HCT116 (cell line): ENCODE measurements at regions not wholly inside any gene's neighbourhood (a gene's known extent, or its start where the extent isn't known, plus 50 kb on each side); places are given as distances from the start of the nearest gene placed in this dataset.
"Not testable (repeated sequence)": the region's sequence is repeated elsewhere in the genome, so short reads cannot be mapped to it uniquely, and the experiment has no call there.

Experiments
- ATAC-seq: fragments of 200-7000 bp; cut with Tn5 transposase; 2 replicates; pipeline ENCODE4 v1.9.1; 2020; ENCODE audit warnings: mild to moderate bottlenecking, moderate library complexity
- BruUV-seq: library from RNA; stranded (reverse); fragments of 400-500 nt; replicated peaks from 2 replicates; lab custom pipeline; 2021; lab: Mats Ljungman, UMichigan
- CTCF ChIA-PET: fragments of 300-600 bp; sonication (Branson Sonifier 250); formaldehyde crosslinking; loops from one replicate; lab custom pipeline; 2021; ENCODE audit warnings: antibody characterized with exemption; lab: Charles Lee
- POLR2A ChIA-PET: fragments of 300-600, 350-600 bp; sonication (Branson Sonifier 250); formaldehyde crosslinking; loops from one replicate; lab custom pipeline; 2021; ENCODE audit warnings: antibody characterized with exemption; lab: Charles Lee
- RAD21 ChIA-PET, 2 experiments: fragments of 300-600 bp; sonication (Branson Sonifier 250); formaldehyde crosslinking; loops; one replicate each; lab custom pipeline; 2023; ENCODE audit warnings: low total read pairs in 2 of 2; ENCODE audit not compliant: uncharacterized antibody in 2 of 2, unreplicated experiment in 2 of 2, low non-redundant PET in 1 of 2; lab: Charles Lee
- DNase-seq: peaks from one replicate; pipeline ENCODE4 v3.0.0-alpha.2; 2010; ENCODE audit warnings: low read depth, low spot score
- H2AFZ ChIP-seq: fragments of 200-600 bp; shearing (Covaris generic), sonication (generic); 2 replicates; pipeline ENCODE4 v1.6.1; 2017; ENCODE audit warnings: low read depth, mixed run types, mixed read lengths, antibody characterized with exemption, low read length; ENCODE audit not compliant: poor library complexity, severe bottlenecking
- H3K27ac ChIP-seq: 2 replicates; pipeline ENCODE4 v1.5.1; 2012; ENCODE audit warnings: low read depth, low read length
- H3K27me3 ChIP-seq: fragments of 200-600 bp; sonication (generic); 2 replicates; pipeline ENCODE4 v1.6.1; 2016; ENCODE audit warnings: mixed run types, low read length, mixed read lengths; ENCODE audit not compliant: insufficient read depth
- H3K36me3 ChIP-seq, 2 experiments: fragments of 200-500 bp in 1 of 2; fragments of 200-600 bp in 1 of 2; sonication (Bioruptor generic) in 1 of 2; sonication (generic) in 1 of 2; 2 replicates each; pipeline versions ENCODE4 v1.5.1 to v1.6.1; 2014 to 2016; ENCODE audit warnings: low read length in 2 of 2, inconsistent platforms in 1 of 2, mixed read lengths in 1 of 2, mixed run types in 1 of 2; ENCODE audit not compliant: insufficient read depth in 2 of 2, control insufficient read depth in 1 of 2
- H3K4me1 ChIP-seq, 2 experiments: fragments of 200-600 bp in 1 of 2; sonication (generic) in 1 of 2; 2 replicates each; pipeline versions ENCODE4 v1.5.1 to v1.6.1; 2012 to 2017; ENCODE audit warnings: low read length in 2 of 2, inconsistent platforms in 1 of 2, mild to moderate bottlenecking in 1 of 2, mixed read lengths in 1 of 2, mixed run types in 1 of 2, moderate library complexity in 1 of 2; ENCODE audit not compliant: insufficient read depth in 2 of 2, control insufficient read depth in 1 of 2
- H3K4me2 ChIP-seq: fragments of 200-600 bp; sonication (generic); 2 replicates; pipeline ENCODE4 v1.6.1; 2017; ENCODE audit warnings: mixed run types, low read length, mixed read lengths
- H3K4me3 ChIP-seq, 2 experiments: fragments of 200-600 bp in 1 of 2; sonication (generic) in 1 of 2; replicated peaks in 1 of 2; 2 replicates each; pipeline ENCODE4 v1.5.1; 2011 to 2016; ENCODE audit warnings: low read length in 2 of 2, control low read depth in 1 of 2, low read depth in 1 of 2, mild to moderate bottlenecking in 1 of 2, mixed read lengths in 1 of 2, mixed run types in 1 of 2
- H3K79me2 ChIP-seq: fragments of 200-600 bp; sonication (generic); 2 replicates; pipeline ENCODE4 v1.6.1; 2017; ENCODE audit warnings: mild to moderate bottlenecking, mixed run types, low read length, moderate library complexity, mixed read lengths; ENCODE audit not compliant: insufficient read depth
- H3K9ac ChIP-seq: fragments of 200-600 bp; sonication (generic); 2 replicates; pipeline ENCODE4 v1.6.1; 2016; ENCODE audit warnings: low read length, mixed read lengths
- H3K9me2 ChIP-seq: fragments of 200-600 bp; sonication (generic), shearing (Covaris generic); 2 replicates; pipeline ENCODE4 v1.6.1; 2017; ENCODE audit warnings: mixed run types, mild to moderate bottlenecking, moderate library complexity; ENCODE audit not compliant: insufficient read depth
- H3K9me3 ChIP-seq, 2 experiments: fragments of 200-500 bp in 1 of 2; fragments of 200-600 bp in 1 of 2; sonication (Bioruptor generic) in 1 of 2; sonication (generic) in 1 of 2; 2 replicates each; pipeline ENCODE4 v1.6.1; 2014 to 2017; ENCODE audit warnings: low read length in 2 of 2, mixed read lengths in 2 of 2, inconsistent platforms in 1 of 2, low read depth in 1 of 2, mild to moderate bottlenecking in 1 of 2, mixed run types in 1 of 2, moderate library complexity in 1 of 2; ENCODE audit not compliant: control insufficient read depth in 1 of 2, insufficient read depth in 1 of 2
- H4K20me1 ChIP-seq: fragments of 200-600 bp; sonication (generic), shearing (Covaris generic); 2 replicates; pipeline ENCODE4 v1.6.1; 2017; ENCODE audit warnings: mixed run types, mild to moderate bottlenecking, moderate library complexity; ENCODE audit not compliant: insufficient read depth
- ELF1 ChIP-seq: IDR thresholded peaks from 2 replicates; pipeline ENCODE4 v1.6.1; 2012; ENCODE audit warnings: low read depth, borderline replicate concordance
- TCF7L2 ChIP-seq: IDR thresholded peaks from 2 replicates; pipeline ENCODE4 v1.7.0; 2011; ENCODE audit warnings: borderline replicate concordance, inconsistent platforms; ENCODE audit not compliant: insufficient read depth, insufficient read length; ENCODE audit errors: extremely low read depth
- intact Hi-C: fragments of 100-400 bp; cut with micrococcal nuclease; formaldehyde crosslinking; loops from 2 replicates; pipeline ENCODE4 v1.10.0; 2022

DNA sequence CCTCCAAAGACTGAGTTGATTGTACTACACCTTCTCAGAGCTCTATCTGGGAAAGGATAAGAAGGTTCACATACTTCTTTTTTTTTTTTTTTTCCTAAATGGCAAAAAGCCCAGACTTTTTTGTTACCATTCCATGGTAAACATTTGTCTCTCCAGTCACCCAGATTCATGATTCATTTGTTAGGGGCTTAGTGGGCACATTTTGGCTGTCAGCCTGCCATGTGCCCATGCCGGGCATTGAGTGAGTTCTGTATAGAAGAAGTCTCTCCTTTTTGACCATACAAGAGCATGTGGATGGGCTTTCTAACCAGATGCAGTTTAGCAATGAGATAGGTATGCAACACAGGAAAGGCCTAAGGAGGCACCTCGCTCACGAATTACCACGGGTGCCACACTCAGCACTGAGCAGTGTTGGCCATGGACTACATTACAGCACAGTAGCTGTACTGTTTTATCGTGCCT is 447.5 kb upstream of the HSF2 start:
- no peak for TF ChIP-seq ELF1
- no peak for TF ChIP-seq TCF7L2
- H3K9ac ChIP-seq = no peak overlapping the region
- H3K36me3 ChIP-seq = no peaks in the 10 kb centered on the region
- DNase-seq = no peak
- intact Hi-C loops = no loop called here
- H3K9me3 ChIP-seq = no peaks in the 10 kb centered on the region
- POLR2A ChIA-PET = no interaction called here
- H3K79me2 ChIP-seq = no peaks in the 10 kb centered on the region
- H3K4me1 ChIP-seq = no peaks in the 10 kb centered on the region
- no peaks in the 10 kb centered on the region for H3K27me3 ChIP-seq
- CTCF ChIA-PET = interaction anchor here (0.5 kb wide), 1 partner anchor 9 kb away, joined by 3 read pairs; no protein-coding TSS in a partner anchor
- no peak overlapping the region for H3K4me3 ChIP-seq
- no peak overlapping the region for H3K4me2 ChIP-seq
- no peak overlapping the region for H3K27ac ChIP-seq
- H4K20me1 ChIP-seq = no peaks in the 10 kb centered on the region
- peak overlapping the region; percentile 73 for H2AFZ ChIP-seq
- no TSS peak for BruUV-seq
- RAD21 ChIA-PET = no interaction called here
- no peaks in the 10 kb centered on the region for H3K9me2 ChIP-seq
- no peak for ATAC-seq

DNA sequence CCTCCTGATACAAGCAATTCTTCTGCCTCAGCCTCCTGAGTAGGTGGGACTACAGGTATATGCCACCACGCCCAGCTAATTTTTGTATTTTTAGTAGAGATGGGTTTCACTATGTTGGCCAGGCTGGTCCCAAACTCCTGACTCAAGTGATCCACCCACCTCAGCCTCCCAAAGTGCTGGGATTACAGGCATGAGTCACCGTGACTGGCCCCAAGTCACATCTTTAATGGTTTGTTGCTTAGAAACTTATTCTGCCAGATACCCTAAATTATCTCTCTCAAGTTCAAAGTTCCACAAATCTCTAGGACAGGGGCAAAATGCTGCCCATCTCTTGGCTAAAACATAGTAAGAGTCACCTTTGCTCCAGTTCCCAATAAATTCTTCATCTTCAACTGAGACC is 444.1 kb upstream of the HSF2 start:
- H2AFZ ChIP-seq, H3K9ac ChIP-seq, H3K4me3 ChIP-seq, DNase-seq, H3K27ac ChIP-seq, CTCF ChIA-PET, ATAC-seq, H3K36me3 ChIP-seq, H3K4me2 ChIP-seq, BruUV-seq, POLR2A ChIA-PET, intact Hi-C loops, RAD21 ChIA-PET, H3K79me2 ChIP-seq, H3K9me2 ChIP-seq, H3K9me3 ChIP-seq, H3K27me3 ChIP-seq, H4K20me1 ChIP-seq, H3K4me1 ChIP-seq: not testable (repeated sequence)
